ENCODE measurements at regions not wholly inside any gene's neighbourhood (a gene's known extent, or its start where the extent isn't known, plus 50 kb on each side); places are given as distances from the start of the nearest gene placed in this dataset.

GRCh38 chr13:84823528-84823927 is 941.3 kb upstream of the SLITRK1 start:
- Mint-ChIP-seq H3K4me1 (ENCODE audit: low read depth, unreplicated experiment) (no peaks in the 10 kb centered on the region), H3K27ac (ENCODE audit: unreplicated experiment) (no peak overlapping the region), H3K36me3 (ENCODE audit: low read depth, unreplicated experiment) (no peaks in the 10 kb centered on the region), H3K9me3 (ENCODE audit: unreplicated experiment) (no peaks in the 10 kb centered on the region), H3K27me3 (ENCODE audit: low read depth, unreplicated experiment) (no peaks in the 10 kb centered on the region), H3K4me3 (ENCODE audit: unreplicated experiment) (no peak overlapping the region)
- no peaks in the 10 kb centered on the region for H3K4me1 ChIP-seq (ENCODE audit: insufficient read depth, low read length)
- H3K79me2 ChIP-seq (ENCODE audit: insufficient read depth, low read length): no peaks in the 10 kb centered on the region
- H4K20me1 ChIP-seq (ENCODE audit: insufficient read depth, low read length): no peaks in the 10 kb centered on the region
- H3K9me3 ChIP-seq (ENCODE audit: insufficient read depth, low read depth, low read length): no peaks in the 10 kb centered on the region
- H3K27ac ChIP-seq (ENCODE audit: low read depth, low read length): no peak overlapping the region
- H2AFZ ChIP-seq (ENCODE audit: low read depth, low read length): no peak overlapping the region
- H3K36me3 ChIP-seq (ENCODE audit: insufficient read depth, low read length): no peaks in the 10 kb centered on the region
- no peaks in the 10 kb centered on the region for H3K27me3 ChIP-seq (ENCODE audit: insufficient read depth, low read length)
- FAIRE-seq (no peak), DNase-seq (ENCODE audit: low read depth) (no peak)
- no peak overlapping the region for H3K9ac ChIP-seq (ENCODE audit: low read length)
- no peak for TF ChIP-seq EZH2 (IDR thresholded peaks at IDR 0.05; ENCODE audit: insufficient read depth, low read length)
- TF ChIP-seq, protein P1, sequence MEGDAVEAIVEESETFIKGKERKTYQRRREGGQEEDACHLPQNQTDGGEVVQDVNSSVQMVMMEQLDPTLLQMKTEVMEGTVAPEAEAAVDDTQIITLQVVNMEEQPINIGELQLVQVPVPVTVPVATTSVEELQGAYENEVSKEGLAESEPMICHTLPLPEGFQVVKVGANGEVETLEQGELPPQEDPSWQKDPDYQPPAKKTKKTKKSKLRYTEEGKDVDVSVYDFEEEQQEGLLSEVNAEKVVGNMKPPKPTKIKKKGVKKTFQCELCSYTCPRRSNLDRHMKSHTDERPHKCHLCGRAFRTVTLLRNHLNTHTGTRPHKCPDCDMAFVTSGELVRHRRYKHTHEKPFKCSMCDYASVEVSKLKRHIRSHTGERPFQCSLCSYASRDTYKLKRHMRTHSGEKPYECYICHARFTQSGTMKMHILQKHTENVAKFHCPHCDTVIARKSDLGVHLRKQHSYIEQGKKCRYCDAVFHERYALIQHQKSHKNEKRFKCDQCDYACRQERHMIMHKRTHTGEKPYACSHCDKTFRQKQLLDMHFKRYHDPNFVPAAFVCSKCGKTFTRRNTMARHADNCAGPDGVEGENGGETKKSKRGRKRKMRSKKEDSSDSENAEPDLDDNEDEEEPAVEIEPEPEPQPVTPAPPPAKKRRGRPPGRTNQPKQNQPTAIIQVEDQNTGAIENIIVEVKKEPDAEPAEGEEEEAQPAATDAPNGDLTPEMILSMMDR (IDR thresholded peaks at IDR 0.05; ENCODE audit: insufficient read depth, low read depth, low read length): no peak
- H3K4me3 ChIP-seq (ENCODE audit: insufficient read depth, low read depth, low read length): no peak overlapping the region
- H3K4me2 ChIP-seq (ENCODE audit: low read length): no peak overlapping the region

DNA sequence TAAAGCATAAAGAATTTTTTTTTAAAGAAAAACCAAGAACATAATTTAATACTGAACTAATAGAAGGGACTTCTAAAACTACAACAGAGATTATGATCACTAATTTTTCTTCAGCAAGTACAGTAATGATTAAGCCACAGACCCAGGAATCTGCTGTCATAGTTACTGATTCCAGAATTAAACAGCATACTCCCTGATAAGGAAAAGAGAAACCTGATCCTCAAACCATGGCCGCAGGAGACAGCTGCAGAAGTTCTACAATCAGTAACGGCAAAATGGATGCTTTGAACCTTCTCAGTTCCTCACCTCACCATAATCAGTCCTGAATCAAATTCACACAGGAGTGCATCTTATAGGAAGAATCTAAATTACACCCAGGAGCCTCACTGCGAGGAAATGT is 939.0 kb upstream of the SLITRK1 start:
- no peak for FAIRE-seq
- TF ChIP-seq, protein P1 (IDR thresholded peaks at IDR 0.05; ENCODE audit: insufficient read depth, low read depth, low read length): no peak
- no peak for TF ChIP-seq EZH2 (IDR thresholded peaks at IDR 0.05; ENCODE audit: insufficient read depth, low read length)
- H3K27ac Mint-ChIP-seq (ENCODE audit: unreplicated experiment): no peak overlapping the region

DNA sequence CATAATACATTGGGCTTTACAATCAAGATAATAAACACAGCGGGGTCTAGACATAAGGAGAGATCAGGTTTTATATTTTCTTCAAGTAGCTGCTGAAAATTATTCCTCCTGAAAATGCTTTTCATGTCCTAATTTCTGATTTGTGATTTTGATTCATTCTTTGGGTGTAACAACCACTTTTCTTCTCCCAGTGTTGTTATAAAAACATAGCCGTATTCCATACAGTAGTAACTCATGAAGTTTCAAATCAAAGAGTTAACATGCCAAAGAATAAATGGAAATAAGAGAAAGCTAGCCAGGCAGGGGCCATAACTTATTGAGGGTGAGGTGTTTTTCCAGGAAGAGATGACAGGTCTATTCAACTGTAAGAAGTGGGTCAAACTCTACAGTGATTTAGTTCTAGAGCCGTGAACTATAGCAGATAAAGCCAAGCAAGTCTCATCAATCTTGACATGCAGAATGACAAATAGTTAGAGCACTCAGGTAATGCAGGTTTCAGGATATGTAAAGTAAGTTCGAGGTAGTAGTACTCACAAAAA is 934.4 kb upstream of the SLITRK1 start:
- Mint-ChIP-seq H3K9me3 (ENCODE audit: unreplicated experiment) (peaks cover 3% of the 10 kb centered on the region), H3K27me3 (ENCODE audit: low read depth, unreplicated experiment) (no peaks in the 10 kb centered on the region), H3K4me1 (ENCODE audit: low read depth, unreplicated experiment) (no peaks in the 10 kb centered on the region), H3K4me3 (ENCODE audit: unreplicated experiment) (no peak overlapping the region), H3K36me3 (ENCODE audit: low read depth, unreplicated experiment) (no peaks in the 10 kb centered on the region), H3K27ac (ENCODE audit: unreplicated experiment) (no peak overlapping the region)
- H3K27me3 ChIP-seq (ENCODE audit: insufficient read depth, low read length): no peaks in the 10 kb centered on the region
- no peak overlapping the region for H3K9ac ChIP-seq (ENCODE audit: low read length)
- no peaks in the 10 kb centered on the region for H3K4me1 ChIP-seq (ENCODE audit: insufficient read depth, low read length)
- TF ChIP-seq, protein P1 (IDR thresholded peaks at IDR 0.05; ENCODE audit: insufficient read depth, low read depth, low read length): no peak
- TF ChIP-seq EZH2 (IDR thresholded peaks at IDR 0.05; ENCODE audit: insufficient read depth, low read length): no peak
- H3K79me2 ChIP-seq (ENCODE audit: insufficient read depth, low read length): no peaks in the 10 kb centered on the region
- no peak overlapping the region for H3K4me3 ChIP-seq (ENCODE audit: insufficient read depth, low read depth, low read length)
- H4K20me1 ChIP-seq (ENCODE audit: insufficient read depth, low read length): no peaks in the 10 kb centered on the region
- no peak overlapping the region for H3K27ac ChIP-seq (ENCODE audit: low read depth, low read length)
- H3K4me2 ChIP-seq (ENCODE audit: low read length): no peak overlapping the region
- no peak overlapping the region for H2AFZ ChIP-seq (ENCODE audit: low read depth, low read length)
- DNase-seq (ENCODE audit: low read depth) (no peak), FAIRE-seq (no peak)
- H3K36me3 ChIP-seq (ENCODE audit: insufficient read depth, low read length): no peaks in the 10 kb centered on the region
- no peaks in the 10 kb centered on the region for H3K9me3 ChIP-seq (ENCODE audit: insufficient read depth, low read depth, low read length)

More for the DNA sequence above, 939.0 kb upstream of the SLITRK1 start:
- no peak overlapping the region for H3K9ac ChIP-seq (ENCODE audit: low read length)
- Mint-ChIP-seq H3K4me1 (ENCODE audit: low read depth, unreplicated experiment) (no peaks in the 10 kb centered on the region), H3K9me3 (ENCODE audit: unreplicated experiment) (peaks cover 3% of the 10 kb centered on the region), H3K36me3 (ENCODE audit: low read depth, unreplicated experiment) (no peaks in the 10 kb centered on the region), H3K27me3 (ENCODE audit: low read depth, unreplicated experiment) (no peaks in the 10 kb centered on the region), H3K4me3 (ENCODE audit: unreplicated experiment) (no peak overlapping the region)
- no peaks in the 10 kb centered on the region for H3K9me3 ChIP-seq (ENCODE audit: insufficient read depth, low read depth, low read length)
- no peaks in the 10 kb centered on the region for H3K79me2 ChIP-seq (ENCODE audit: insufficient read depth, low read length)
- DNase-seq (ENCODE audit: low read depth): peak; percentile 22
- no peaks in the 10 kb centered on the region for H4K20me1 ChIP-seq (ENCODE audit: insufficient read depth, low read length)
- H3K27ac ChIP-seq (ENCODE audit: low read depth, low read length): no peak overlapping the region
- H3K4me2 ChIP-seq (ENCODE audit: low read length): no peak overlapping the region
- H3K36me3 ChIP-seq (ENCODE audit: insufficient read depth, low read length): no peaks in the 10 kb centered on the region
- H3K4me1 ChIP-seq (ENCODE audit: insufficient read depth, low read length): no peaks in the 10 kb centered on the region
- no peaks in the 10 kb centered on the region for H3K27me3 ChIP-seq (ENCODE audit: insufficient read depth, low read length)
- no peak overlapping the region for H2AFZ ChIP-seq (ENCODE audit: low read depth, low read length)
- no peak overlapping the region for H3K4me3 ChIP-seq (ENCODE audit: insufficient read depth, low read depth, low read length)

Measured in astrocyte (in vitro differentiated cells and primary cell).